SK-N-SH (cell line): ENCODE measurements at regions not wholly inside any gene's neighbourhood (a gene's known extent, or its start where the extent isn't known, plus 50 kb on each side); places are given as distances from the start of the nearest gene placed in this dataset.

Experiments used
- CTCF ChIA-PET: fragments of 300-600, 350-600 bp; formaldehyde crosslinking; extraction: SDS; loops from one replicate; lab custom pipeline; 2021; lab: Yijun Ruan, JAX
- POLR2A ChIA-PET: fragments of 350-600 bp; sonication (Branson Sonifier 250); formaldehyde crosslinking; extraction: SDS; loops from one replicate; lab custom pipeline; 2020; ENCODE audit warnings: antibody characterized with exemption, inconsistent platforms; lab: Yijun Ruan, JAX
- DNase-seq: peaks from one replicate; pipeline ENCODE4 v3.0.0; 2012
- H2AFZ ChIP-seq: fragments of 200-600 bp; sonication (generic); 2 replicates; pipeline ENCODE4 v1.8.1; 2016; ENCODE audit warnings: antibody characterized with exemption, mild to moderate bottlenecking, low read depth
- H3F3A ChIP-seq: fragments of 200-600 bp; sonication (generic); replicated peaks from 2 replicates; pipeline ENCODE3; 2016; ENCODE audit warnings: antibody characterized with exemption, mild to moderate bottlenecking; ENCODE audit not compliant: insufficient read depth
- H3K27ac ChIP-seq, 2 experiments: fragments of 200-500 bp in 1 of 2; fragments of 200-600 bp in 1 of 2; sonication (Bioruptor generic) in 1 of 2; sonication (generic), shearing (Covaris generic) in 1 of 2; 2 replicates each; pipeline versions ENCODE4 v1.5.1 to v1.6.1; 2014 to 2016; ENCODE audit warnings: low read depth in 2 of 2, inconsistent platforms in 1 of 2, low read length in 1 of 2, mild to moderate bottlenecking in 1 of 2, mixed read lengths in 1 of 2
- H3K27me3 ChIP-seq: fragments of 200-600 bp; sonication (generic), shearing (Covaris generic); 2 replicates; pipeline ENCODE4 v1.6.1; 2016; ENCODE audit warnings: mixed run types; ENCODE audit not compliant: insufficient read depth
- H3K36me3 ChIP-seq, 2 experiments: fragments of 200-500 bp in 1 of 2; fragments of 200-600 bp in 1 of 2; sonication (Bioruptor generic) in 1 of 2; sonication (generic) in 1 of 2; replicated peaks in 1 of 2; 2 replicates each; pipeline versions ENCODE3 to v1.5.1; 2014 to 2016; ENCODE audit warnings: low read length in 1 of 2, mild to moderate bottlenecking in 1 of 2; ENCODE audit not compliant: insufficient read depth in 2 of 2, control insufficient read depth in 1 of 2
- H3K4me1 ChIP-seq, 2 experiments: fragments of 200-500 bp in 1 of 2; fragments of 200-600 bp in 1 of 2; sonication (Bioruptor generic) in 1 of 2; sonication (generic), shearing (Covaris generic) in 1 of 2; 2 replicates each; pipeline versions ENCODE4 v1.5.1 to v1.6.1; 2014 to 2016; ENCODE audit warnings: low read depth in 1 of 2, low read length in 1 of 2, mixed run types in 1 of 2; ENCODE audit not compliant: insufficient read depth in 2 of 2, control insufficient read depth in 1 of 2
- H3K4me2 ChIP-seq: fragments of 200-600 bp; sonication (generic), shearing (Covaris generic); 2 replicates; pipeline ENCODE4 v1.6.1; 2017; ENCODE audit warnings: mixed run types
- H3K4me3 ChIP-seq, 2 experiments: fragments of 200-500 bp in 1 of 2; fragments of 200-600 bp in 1 of 2; sonication (Bioruptor generic) in 1 of 2; sonication (generic), shearing (Covaris generic) in 1 of 2; 2 replicates each; pipeline versions ENCODE4 v1.5.1 to v1.8.1; 2014 to 2016; ENCODE audit warnings: low read depth in 2 of 2, inconsistent platforms in 1 of 2, low read length in 1 of 2, mild to moderate bottlenecking in 1 of 2, mixed read lengths in 1 of 2, moderate library complexity in 1 of 2
- H3K79me2 ChIP-seq: fragments of 200-600 bp; sonication (generic); 2 replicates; pipeline ENCODE4 v1.8.1; 2017; ENCODE audit warnings: mild to moderate bottlenecking; ENCODE audit not compliant: insufficient read depth
- H3K9ac ChIP-seq: fragments of 200-600 bp; sonication (generic); 2 replicates; pipeline ENCODE4 v1.6.1; 2017; ENCODE audit warnings: mixed run types
- H3K9me2 ChIP-seq: fragments of 200-600 bp; sonication (generic); 2 replicates; pipeline ENCODE4 v1.6.1; 2017; ENCODE audit warnings: mixed run types
- H3K9me3 ChIP-seq: fragments of 200-600 bp; sonication (generic); 2 replicates; pipeline ENCODE4 v1.6.1; 2017; ENCODE audit warnings: mixed run types, mild to moderate bottlenecking, moderate library complexity
- H4K20me1 ChIP-seq: fragments of 200-600 bp; sonication (generic); 2 replicates; pipeline ENCODE4 v1.6.1; 2017; ENCODE audit warnings: mild to moderate bottlenecking, mixed run types; ENCODE audit not compliant: insufficient read depth
- CTCF ChIP-seq: fragments of 200-600 bp; sonication (generic); IDR thresholded peaks from 2 replicates; pipeline ENCODE4 v1.6.1; 2017; ENCODE audit warnings: antibody characterized with exemption, mild to moderate bottlenecking, moderate library complexity
- EP300 ChIP-seq, 2 experiments: IDR thresholded peaks; 2 replicates each; pipeline versions ENCODE4 v1.4.0 to v1.6.1; 2012; ENCODE audit warnings: borderline replicate concordance in 1 of 2, low read depth in 1 of 2, low read length in 1 of 2
- FOXJ3 ChIP-seq: sonication (generic); formaldehyde crosslinking; IDR thresholded peaks from 2 replicates; pipeline ENCODE4 v1.5.1; 2020; ENCODE audit warnings: mild to moderate bottlenecking, missing genetic modification reagents
- GATA2 ChIP-seq: sonication (generic); formaldehyde crosslinking; IDR thresholded peaks from 2 replicates; pipeline ENCODE4 v1.5.0; 2020; ENCODE audit warnings: mild to moderate bottlenecking, missing genetic modification reagents
- IRF3 ChIP-seq: fragments of 150-350 bp; IDR thresholded peaks from 2 replicates; pipeline ENCODE4 v1.6.1; 2016; ENCODE audit warnings: mild to moderate bottlenecking, low read depth, low read length
- JUND ChIP-seq: IDR thresholded peaks from 2 replicates; pipeline ENCODE4 v1.4.0; 2012
- MEF2A ChIP-seq: IDR thresholded peaks from 2 replicates; pipeline ENCODE4 v1.4.0; 2012; ENCODE audit warnings: low read depth, borderline replicate concordance
- MXI1 ChIP-seq: IDR thresholded peaks from 2 replicates; pipeline ENCODE4 v1.6.1; 2012; ENCODE audit warnings: mild to moderate bottlenecking, low read depth, low read length, improper control_type of control experiment
- NFIC ChIP-seq: IDR thresholded peaks from 2 replicates; pipeline ENCODE4 v1.4.0; 2012; ENCODE audit warnings: borderline replicate concordance
- RXRA ChIP-seq: IDR thresholded peaks from 2 replicates; pipeline ENCODE4 v1.4.0; 2012; ENCODE audit warnings: low read depth, mild to moderate bottlenecking, borderline replicate concordance
- SIN3A ChIP-seq: IDR thresholded peaks from 2 replicates; pipeline ENCODE4 v1.6.1; 2012; ENCODE audit warnings: low read depth, mild to moderate bottlenecking, low read length, moderate library complexity, borderline replicate concordance
- SMC3 ChIP-seq: IDR thresholded peaks from 2 replicates; pipeline ENCODE4 v1.6.1; 2012; ENCODE audit warnings: low read depth, low read length, improper control_type of control experiment
- TCF12 ChIP-seq: IDR thresholded peaks from 2 replicates; pipeline ENCODE4 v1.4.0; 2012
- USF1 ChIP-seq: IDR thresholded peaks from 2 replicates; pipeline ENCODE4 v1.4.0; 2012; ENCODE audit warnings: low read depth, borderline replicate concordance
- YY1 ChIP-seq: IDR thresholded peaks from 2 replicates; pipeline ENCODE4 v1.4.0; 2012; ENCODE audit warnings: low read depth, mild to moderate bottlenecking
- ZBTB33 ChIP-seq: IDR thresholded peaks from 2 replicates; pipeline ENCODE4 v1.4.0; 2012; ENCODE audit warnings: low read depth, borderline replicate concordance
- WGBS: methylation state at CpG from one replicate; pipeline ENCODE4 v1.1.6; 2017; ENCODE audit warnings: low lambda C conversion rate; 5-methylcytosine and 5-hydroxymethylcytosine counted together

- ChIA-PET POLR2A (no interaction called here), CTCF (no interaction called here)
- H3K4me3 ChIP-seq: no peak overlapping the region
- no peaks in the 10 kb centered on the region for H3K79me2 ChIP-seq
- H2AFZ ChIP-seq: no peak overlapping the region
- no peaks in the 10 kb centered on the region for H3F3A ChIP-seq
- no peaks in the 10 kb centered on the region for H3K27me3 ChIP-seq
- TF ChIP-seq IRF3: no peak
- no peak overlapping the region for H3K4me2 ChIP-seq
- no peak overlapping the region for H3K9ac ChIP-seq
- no peak for DNase-seq
- H3K4me1 ChIP-seq: no peaks in the 10 kb centered on the region; a peak in 1 of 4 replicates
- H4K20me1 ChIP-seq: no peaks in the 10 kb centered on the region
- H3K36me3 ChIP-seq: no peaks in the 10 kb centered on the region
- H3K9me2 ChIP-seq: no peaks in the 10 kb centered on the region
- H3K27ac ChIP-seq: no peak overlapping the region
- H3K9me3 ChIP-seq: no peaks in the 10 kb centered on the region
Measured at GRCh38 chr11:36809303-36809702, 211.3 kb upstream of the RAG2 start.

- Histone ChIP-seq H3K9me2 (no peaks in the 10 kb centered on the region), H3K9ac (no peak overlapping the region), H3K4me1 (peaks cover 0 to 4% of the 10 kb centered on the region in 2 experiments; a peak in 2 of 4 replicates), H3K79me2 (no peaks in the 10 kb centered on the region), H3K36me3 (no peaks in the 10 kb centered on the region), H2AFZ (no peak overlapping the region), H4K20me1 (no peaks in the 10 kb centered on the region), H3K4me2 (no peak overlapping the region), H3K27ac (no peak overlapping the region), H3K27me3 (no peaks in the 10 kb centered on the region), H3F3A (no peaks in the 10 kb centered on the region), H3K4me3 (no peak overlapping the region), H3K9me3 (no peaks in the 10 kb centered on the region)
- TF ChIP-seq CTCF (no peak), EP300 (IDR thresholded peaks at IDR 0.05; ENCODE audit: borderline replicate concordance in 1 of 2, low read depth in 1 of 2, low read length in 1 of 2) (no peak), FOXJ3 (no peak), USF1 (no peak), SMC3 (no peak), MXI1 (no peak), YY1 (no peak), ZBTB33 (no peak), RXRA (no peak), GATA2 (CRISPR knock-in tag) (no peak), NFIC (no peak), SIN3A (no peak), JUND (no peak), MEF2A (no peak), TCF12 (no peak)
- POLR2A ChIA-PET: no interaction called here
- 36% methylated on average over 4 of the region's 4 CpGs for WGBS
- no peak for DNase-seq
- CTCF ChIA-PET: interaction anchor here (1.1 to 1.6 kb wide), 2 partner anchors 48 to 106 kb away, joined by 3 to 5 read pairs; no protein-coding TSS in a partner anchor
Measured at GRCh38 chr11:36807871-36808270, 209.8 kb upstream of the RAG2 start.
